HepG2 (cell line): ENCODE measurements at regions not wholly inside any gene's neighbourhood (a gene's known extent, or its start where the extent isn't known, plus 50 kb on each side); places are given as distances from the start of the nearest gene placed in this dataset.

Experiments used
- EP300 ChIP-seq, 3 experiments: sonication (generic) in 1 of 3; formaldehyde crosslinking in 1 of 3; IDR thresholded peaks; 2 replicates each; pipeline versions ENCODE4 v1.5.1 to v1.6.1; 2011 to 2020; ENCODE audit warnings: low read depth in 2 of 3, low read length in 2 of 3, borderline replicate concordance in 1 of 3, improper control_type of control experiment in 1 of 3, mild to moderate bottlenecking in 1 of 3, missing genetic modification reagents in 1 of 3, moderate library complexity in 1 of 3
- FOSL2 ChIP-seq: sonication (generic); formaldehyde crosslinking; IDR thresholded peaks from 2 replicates; pipeline ENCODE4 v1.4.0; 2020; ENCODE audit warnings: missing genetic modification reagents
- FOXA3 ChIP-seq: IDR thresholded peaks from 2 replicates; pipeline ENCODE4 v1.6.1; 2016; ENCODE audit warnings: missing genetic modification reagents, missing compliant biosample characterization
- FOXK1 ChIP-seq: sonication (generic); formaldehyde crosslinking; IDR thresholded peaks from 2 replicates; pipeline ENCODE4 v1.4.0; 2020; ENCODE audit warnings: low read depth, missing genetic modification reagents, borderline replicate concordance
- MAFF ChIP-seq: IDR thresholded peaks from 2 replicates; pipeline ENCODE4 v1.6.1; 2011; ENCODE audit warnings: low read depth, low read length, improper control_type of control experiment
- MAFK ChIP-seq, 2 experiments: IDR thresholded peaks in 1 of 2; conservative IDR thresholded peaks in 1 of 2; 2 replicates each; pipeline ENCODE4 v1.6.1; 2011; ENCODE audit warnings: improper control_type of control experiment in 2 of 2, low read length in 2 of 2
- MIXL1 ChIP-seq: IDR thresholded peaks from 2 replicates; pipeline ENCODE4 v1.6.1; 2016
- NCOA1 ChIP-seq: sonication (generic); formaldehyde crosslinking; IDR thresholded peaks from 2 replicates; pipeline ENCODE4 v1.9.0; 2021; ENCODE audit warnings: missing genetic modification reagents
- NFE2L1 ChIP-seq: sonication (generic); formaldehyde crosslinking; IDR thresholded peaks from 2 replicates; pipeline ENCODE4 v1.4.0; 2020; ENCODE audit warnings: missing genetic modification reagents, mild to moderate bottlenecking, borderline replicate concordance
- POLR2AphosphoS5 ChIP-seq: IDR thresholded peaks from 2 replicates; pipeline ENCODE4 v1.6.1; 2012; ENCODE audit warnings: low read depth, low read length
- RXRB ChIP-seq: IDR thresholded peaks from 2 replicates; pipeline ENCODE4 v1.6.1; 2016; ENCODE audit warnings: borderline replicate concordance, missing genetic modification reagents, missing compliant biosample characterization
- SCMH1 ChIP-seq: sonication (generic); formaldehyde crosslinking; IDR thresholded peaks from 2 replicates; pipeline ENCODE4 v1.9.0; 2021; ENCODE audit warnings: missing genetic modification reagents, mild to moderate bottlenecking, borderline replicate concordance
- SMYD3 ChIP-seq: sonication (generic); formaldehyde crosslinking; IDR thresholded peaks from 2 replicates; pipeline ENCODE4 v1.8.1; 2023; ENCODE audit warnings: mild to moderate bottlenecking, missing genetic modification reagents
- TOPORS ChIP-seq: sonication (generic); formaldehyde crosslinking; IDR thresholded peaks from 2 replicates; pipeline ENCODE4 v1.8.0; 2023; ENCODE audit warnings: mild to moderate bottlenecking, missing genetic modification reagents
- ZBTB21 ChIP-seq: sonication (generic); formaldehyde crosslinking; IDR thresholded peaks from 2 replicates; pipeline ENCODE4 v1.4.0; 2020; ENCODE audit warnings: missing genetic modification reagents
- ZBTB42 ChIP-seq: sonication (generic); formaldehyde crosslinking; IDR thresholded peaks from 2 replicates; pipeline ENCODE4 v1.5.0; 2020; ENCODE audit warnings: mild to moderate bottlenecking, missing genetic modification reagents
- ZNF614 ChIP-seq: IDR thresholded peaks from 2 replicates; pipeline ENCODE4 v1.6.1; 2018; ENCODE audit warnings: missing biosample characterization, missing genetic modification reagents, inconsistent platforms, borderline replicate concordance
- TF ChIP-seq, protein P1 (sequence below): sonication (generic); formaldehyde crosslinking; IDR thresholded peaks from 2 replicates; pipeline ENCODE4 v1.4.0; 2020; ENCODE audit warnings: mild to moderate bottlenecking, missing genetic modification reagents
- TF ChIP-seq, protein P2 (sequence below): sonication (generic); formaldehyde crosslinking; IDR thresholded peaks from 2 replicates; pipeline ENCODE4; 2020; ENCODE audit warnings: missing genetic modification reagents, mild to moderate bottlenecking, borderline replicate concordance
- TF ChIP-seq, protein P3 (sequence below): sonication (generic); formaldehyde crosslinking; IDR thresholded peaks from 2 replicates; pipeline ENCODE4 v1.5.0; 2020; ENCODE audit warnings: missing genetic modification reagents, mild to moderate bottlenecking, borderline replicate concordance
- TF ChIP-seq, protein P4 (sequence below): sonication (generic); formaldehyde crosslinking; IDR thresholded peaks from 2 replicates; pipeline ENCODE4 v1.4.0; 2020; ENCODE audit warnings: missing genetic modification reagents
- TF ChIP-seq, protein P5 (sequence below): sonication (generic); formaldehyde crosslinking; IDR thresholded peaks from 2 replicates; pipeline ENCODE4 v1.4.0; 2020; ENCODE audit warnings: mild to moderate bottlenecking, missing genetic modification reagents
- TF ChIP-seq, protein P6 (sequence below): sonication (generic); formaldehyde crosslinking; IDR thresholded peaks from 2 replicates; pipeline ENCODE4 v1.4.0; 2020; ENCODE audit warnings: missing genetic modification reagents

DNA sequence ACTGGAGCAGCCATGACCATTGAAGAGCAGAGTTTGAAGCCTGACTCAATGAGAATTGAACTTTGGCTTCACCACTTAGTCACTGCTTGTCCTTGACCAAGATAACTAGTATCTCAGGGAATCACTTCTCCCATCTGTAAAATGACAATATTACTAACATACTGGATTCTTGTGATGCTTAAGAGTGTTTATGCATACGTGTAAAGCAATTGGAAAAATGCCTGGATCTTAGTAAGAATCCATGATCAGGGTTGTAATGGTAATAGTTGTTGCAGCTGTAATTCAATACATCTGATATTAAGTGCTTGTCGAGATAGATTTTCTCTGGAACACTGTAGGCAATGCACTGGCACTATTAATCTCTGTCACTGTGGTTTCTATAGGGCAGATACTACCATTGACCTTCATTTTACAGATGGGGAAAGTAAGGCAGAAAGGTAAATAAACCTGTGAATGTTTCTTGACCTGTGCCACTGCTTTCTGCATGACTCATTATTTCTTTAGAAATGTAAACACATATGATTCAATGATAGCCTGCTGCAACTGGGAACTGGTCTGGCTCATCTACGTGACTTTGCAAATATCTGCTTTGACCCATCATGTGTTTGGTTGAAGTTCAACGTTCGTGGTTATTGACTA lies 662.5 kb downstream of the PLA2G4A start (continued):
- TF ChIP-seq, protein P1, sequence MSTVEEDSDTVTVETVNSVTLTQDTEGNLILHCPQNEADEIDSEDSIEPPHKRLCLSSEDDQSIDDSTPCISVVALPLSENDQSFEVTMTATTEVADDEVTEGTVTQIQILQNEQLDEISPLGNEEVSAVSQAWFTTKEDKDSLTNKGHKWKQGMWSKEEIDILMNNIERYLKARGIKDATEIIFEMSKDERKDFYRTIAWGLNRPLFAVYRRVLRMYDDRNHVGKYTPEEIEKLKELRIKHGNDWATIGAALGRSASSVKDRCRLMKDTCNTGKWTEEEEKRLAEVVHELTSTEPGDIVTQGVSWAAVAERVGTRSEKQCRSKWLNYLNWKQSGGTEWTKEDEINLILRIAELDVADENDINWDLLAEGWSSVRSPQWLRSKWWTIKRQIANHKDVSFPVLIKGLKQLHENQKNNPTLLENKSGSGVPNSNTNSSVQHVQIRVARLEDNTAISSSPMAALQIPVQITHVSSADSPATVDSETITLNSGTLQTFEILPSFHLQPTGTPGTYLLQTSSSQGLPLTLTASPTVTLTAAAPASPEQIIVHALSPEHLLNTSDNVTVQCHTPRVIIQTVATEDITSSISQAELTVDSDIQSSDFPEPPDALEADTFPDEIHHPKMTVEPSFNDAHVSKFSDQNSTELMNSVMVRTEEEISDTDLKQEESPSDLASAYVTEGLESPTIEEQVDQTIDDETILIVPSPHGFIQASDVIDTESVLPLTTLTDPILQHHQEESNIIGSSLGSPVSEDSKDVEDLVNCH (CRISPR knock-in tag) = no peak
- TF ChIP-seq POLR2AphosphoS5 (no peak), EP300 (IDR thresholded peaks at IDR 0.05; ENCODE audit: low read depth in 2 of 2, low read length in 2 of 2) (peak in 1 of 2 experiments; percentile 57; a peak in 1 of 4 replicates), EP300 (CRISPR knock-in tag; IDR thresholded peaks at IDR 0.05; ENCODE audit: borderline replicate concordance) (no peak), NCOA1 (CRISPR knock-in tag) (no peak), RXRB (0 out of 2 replicates have a peak, but pooled peaks have one; percentile 23), MAFK (conservative IDR thresholded peaks at IDR 0.05 in 1 of 2, IDR thresholded peaks at IDR 0.05 in 1 of 2; ENCODE audit: low read length in 2 of 2) (peak in 1 of 2 experiments; percentile 53; a peak in 2 of 4 replicates), MIXL1 (no peak), TOPORS (CRISPR knock-in tag) (no peak), SCMH1 (no peak), ZBTB21 (CRISPR knock-in tag) (no peak), ZNF614 (CRISPR knock-in tag) (no peak), SMYD3 (no peak), FOXA3 (peak; percentile 64), FOXK1 (peak; percentile 56; the same call in 1 of the 2 replicates), MAFF (peak; percentile 36; the same call in 1 of the 2 replicates), FOSL2 (peak; percentile 90), ZBTB42 (CRISPR knock-in tag) (no peak), NFE2L1 (CRISPR knock-in tag) (no peak)
- TF ChIP-seq, protein P2, sequence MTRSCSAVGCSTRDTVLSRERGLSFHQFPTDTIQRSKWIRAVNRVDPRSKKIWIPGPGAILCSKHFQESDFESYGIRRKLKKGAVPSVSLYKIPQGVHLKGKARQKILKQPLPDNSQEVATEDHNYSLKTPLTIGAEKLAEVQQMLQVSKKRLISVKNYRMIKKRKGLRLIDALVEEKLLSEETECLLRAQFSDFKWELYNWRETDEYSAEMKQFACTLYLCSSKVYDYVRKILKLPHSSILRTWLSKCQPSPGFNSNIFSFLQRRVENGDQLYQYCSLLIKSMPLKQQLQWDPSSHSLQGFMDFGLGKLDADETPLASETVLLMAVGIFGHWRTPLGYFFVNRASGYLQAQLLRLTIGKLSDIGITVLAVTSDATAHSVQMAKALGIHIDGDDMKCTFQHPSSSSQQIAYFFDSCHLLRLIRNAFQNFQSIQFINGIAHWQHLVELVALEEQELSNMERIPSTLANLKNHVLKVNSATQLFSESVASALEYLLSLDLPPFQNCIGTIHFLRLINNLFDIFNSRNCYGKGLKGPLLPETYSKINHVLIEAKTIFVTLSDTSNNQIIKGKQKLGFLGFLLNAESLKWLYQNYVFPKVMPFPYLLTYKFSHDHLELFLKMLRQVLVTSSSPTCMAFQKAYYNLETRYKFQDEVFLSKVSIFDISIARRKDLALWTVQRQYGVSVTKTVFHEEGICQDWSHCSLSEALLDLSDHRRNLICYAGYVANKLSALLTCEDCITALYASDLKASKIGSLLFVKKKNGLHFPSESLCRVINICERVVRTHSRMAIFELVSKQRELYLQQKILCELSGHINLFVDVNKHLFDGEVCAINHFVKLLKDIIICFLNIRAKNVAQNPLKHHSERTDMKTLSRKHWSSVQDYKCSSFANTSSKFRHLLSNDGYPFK = no peak
- TF ChIP-seq, protein P3, sequence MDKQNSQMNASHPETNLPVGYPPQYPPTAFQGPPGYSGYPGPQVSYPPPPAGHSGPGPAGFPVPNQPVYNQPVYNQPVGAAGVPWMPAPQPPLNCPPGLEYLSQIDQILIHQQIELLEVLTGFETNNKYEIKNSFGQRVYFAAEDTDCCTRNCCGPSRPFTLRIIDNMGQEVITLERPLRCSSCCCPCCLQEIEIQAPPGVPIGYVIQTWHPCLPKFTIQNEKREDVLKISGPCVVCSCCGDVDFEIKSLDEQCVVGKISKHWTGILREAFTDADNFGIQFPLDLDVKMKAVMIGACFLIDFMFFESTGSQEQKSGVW (CRISPR knock-in tag) = no peak
- TF ChIP-seq, protein P4, sequence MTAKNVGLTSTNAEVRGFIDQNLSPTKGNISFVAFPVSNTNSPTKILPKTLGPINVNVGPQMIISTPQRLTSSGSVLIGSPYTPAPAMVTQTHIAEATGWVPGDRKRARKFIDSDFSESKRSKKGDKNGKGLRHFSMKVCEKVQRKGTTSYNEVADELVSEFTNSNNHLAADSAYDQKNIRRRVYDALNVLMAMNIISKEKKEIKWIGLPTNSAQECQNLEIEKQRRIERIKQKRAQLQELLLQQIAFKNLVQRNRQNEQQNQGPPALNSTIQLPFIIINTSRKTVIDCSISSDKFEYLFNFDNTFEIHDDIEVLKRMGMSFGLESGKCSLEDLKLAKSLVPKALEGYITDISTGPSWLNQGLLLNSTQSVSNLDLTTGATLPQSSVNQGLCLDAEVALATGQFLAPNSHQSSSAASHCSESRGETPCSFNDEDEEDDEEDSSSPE (CRISPR knock-in tag) = no peak
- TF ChIP-seq, protein P5, sequence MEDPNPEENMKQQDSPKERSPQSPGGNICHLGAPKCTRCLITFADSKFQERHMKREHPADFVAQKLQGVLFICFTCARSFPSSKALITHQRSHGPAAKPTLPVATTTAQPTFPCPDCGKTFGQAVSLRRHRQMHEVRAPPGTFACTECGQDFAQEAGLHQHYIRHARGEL = no peak
- TF ChIP-seq, protein P6, sequence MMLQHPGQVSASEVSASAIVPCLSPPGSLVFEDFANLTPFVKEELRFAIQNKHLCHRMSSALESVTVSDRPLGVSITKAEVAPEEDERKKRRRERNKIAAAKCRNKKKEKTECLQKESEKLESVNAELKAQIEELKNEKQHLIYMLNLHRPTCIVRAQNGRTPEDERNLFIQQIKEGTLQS (CRISPR knock-in tag) = no peak
